MM.1S (cell line): ENCODE measurements at regions not wholly inside any gene's neighbourhood (a gene's known extent, or its start where the extent isn't known, plus 50 kb on each side); places are given as distances from the start of the nearest gene placed in this dataset.

Source experiments
- EZH2 ChIP-seq: fragments of 300-600 bp; sonication (generic); optimal IDR thresholded peaks from 2 replicates; pipeline ENCODE3; 2017; ENCODE audit warnings: low read depth, mild to moderate bottlenecking, antibody characterized with exemption, low read length, mixed read lengths
- TF ChIP-seq, protein P1 (sequence below): fragments of 300-600 bp; sonication (generic); IDR thresholded peaks from 2 replicates; pipeline ENCODE4 v1.5.1; 2016; ENCODE audit warnings: antibody characterized with exemption, low read length, mixed read lengths

DNA sequence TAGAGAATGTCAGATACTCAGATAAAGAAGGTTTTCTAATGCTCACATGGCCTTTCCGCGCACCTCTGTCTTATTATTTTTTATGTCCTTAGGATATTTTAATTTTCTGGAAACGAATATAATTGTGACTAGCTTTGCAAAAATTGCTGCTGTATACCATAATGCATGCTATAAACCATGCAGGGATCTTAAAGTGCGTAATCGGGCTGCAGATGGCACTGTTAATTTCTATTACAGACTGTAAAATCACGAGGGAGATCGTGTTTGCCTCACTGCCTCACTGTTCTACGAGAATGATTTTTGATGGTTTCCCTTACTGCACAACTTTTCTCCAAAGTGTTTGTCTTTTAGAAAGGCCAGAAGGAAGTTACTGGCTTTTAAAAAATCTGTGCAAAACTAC, 356.1 kb downstream of the TUSC1 start:
- TF ChIP-seq EZH2: no peak
- TF ChIP-seq, protein P1, sequence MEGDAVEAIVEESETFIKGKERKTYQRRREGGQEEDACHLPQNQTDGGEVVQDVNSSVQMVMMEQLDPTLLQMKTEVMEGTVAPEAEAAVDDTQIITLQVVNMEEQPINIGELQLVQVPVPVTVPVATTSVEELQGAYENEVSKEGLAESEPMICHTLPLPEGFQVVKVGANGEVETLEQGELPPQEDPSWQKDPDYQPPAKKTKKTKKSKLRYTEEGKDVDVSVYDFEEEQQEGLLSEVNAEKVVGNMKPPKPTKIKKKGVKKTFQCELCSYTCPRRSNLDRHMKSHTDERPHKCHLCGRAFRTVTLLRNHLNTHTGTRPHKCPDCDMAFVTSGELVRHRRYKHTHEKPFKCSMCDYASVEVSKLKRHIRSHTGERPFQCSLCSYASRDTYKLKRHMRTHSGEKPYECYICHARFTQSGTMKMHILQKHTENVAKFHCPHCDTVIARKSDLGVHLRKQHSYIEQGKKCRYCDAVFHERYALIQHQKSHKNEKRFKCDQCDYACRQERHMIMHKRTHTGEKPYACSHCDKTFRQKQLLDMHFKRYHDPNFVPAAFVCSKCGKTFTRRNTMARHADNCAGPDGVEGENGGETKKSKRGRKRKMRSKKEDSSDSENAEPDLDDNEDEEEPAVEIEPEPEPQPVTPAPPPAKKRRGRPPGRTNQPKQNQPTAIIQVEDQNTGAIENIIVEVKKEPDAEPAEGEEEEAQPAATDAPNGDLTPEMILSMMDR: no peak
